H1 (cell line): ENCODE measurements at regions not wholly inside any gene's neighbourhood (a gene's known extent, or its start where the extent isn't known, plus 50 kb on each side); places are given as distances from the start of the nearest gene placed in this dataset.

Experiments used
- CBX8 ChIP-seq: fragments of 300-800, 300-1000 bp; sonication (generic); IDR thresholded peaks from 2 replicates; pipeline ENCODE4 v1.7.1; 2016; ENCODE audit warnings: low read depth, low read length, borderline replicate concordance
- NRF1 ChIP-seq: IDR thresholded peaks from 2 replicates; pipeline ENCODE4 v1.6.1; 2011; ENCODE audit warnings: mild to moderate bottlenecking, low read depth, low read length, improper control_type of control experiment
- PHF8 ChIP-seq: fragments of 200-600 bp; sonication (generic); conservative IDR thresholded peaks from 2 replicates; pipeline ENCODE4 v1.7.1; 2012; ENCODE audit warnings: low read depth, mild to moderate bottlenecking, inconsistent platforms, low read length, moderate library complexity
- RAD21 ChIP-seq, 2 experiments: IDR thresholded peaks in 1 of 2; conservative IDR thresholded peaks in 1 of 2; 2 replicates each; pipeline ENCODE4 v1.6.1; 2011; ENCODE audit warnings: low read depth in 2 of 2, low read length in 2 of 2, improper control_type of control experiment in 1 of 2, inconsistent platforms in 1 of 2, mild to moderate bottlenecking in 1 of 2, moderate library complexity in 1 of 2
- TF ChIP-seq, protein P1 (sequence below): fragments of 300-600 bp; sonication (generic); IDR thresholded peaks from 2 replicates; pipeline ENCODE4 v1.7.1; 2012; ENCODE audit warnings: low read length, moderate library complexity, mild to moderate bottlenecking, inconsistent platforms; ENCODE audit not compliant: insufficient replicate concordance

DNA sequence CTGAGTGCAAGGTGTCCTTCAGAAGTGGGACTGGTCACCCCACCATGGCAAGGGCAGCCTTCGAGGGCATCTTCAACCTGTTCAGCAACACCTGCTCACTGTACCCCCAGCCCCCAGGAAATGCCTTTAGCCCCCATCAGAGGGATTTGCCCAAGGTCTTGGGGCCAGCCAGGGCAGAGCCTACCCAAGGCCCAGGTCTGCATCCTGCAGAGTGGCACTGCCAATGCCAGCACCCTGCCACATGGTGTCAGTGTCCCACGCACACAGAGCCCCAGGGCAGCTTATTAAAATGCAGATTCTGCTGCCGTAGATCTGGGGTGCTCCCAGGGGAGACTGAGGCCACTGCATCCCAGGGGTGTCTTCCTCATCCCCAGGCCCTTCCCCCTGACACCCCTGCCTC is 106.2 kb upstream of the KCTD7 start (continued):
- TF ChIP-seq, protein P1, sequence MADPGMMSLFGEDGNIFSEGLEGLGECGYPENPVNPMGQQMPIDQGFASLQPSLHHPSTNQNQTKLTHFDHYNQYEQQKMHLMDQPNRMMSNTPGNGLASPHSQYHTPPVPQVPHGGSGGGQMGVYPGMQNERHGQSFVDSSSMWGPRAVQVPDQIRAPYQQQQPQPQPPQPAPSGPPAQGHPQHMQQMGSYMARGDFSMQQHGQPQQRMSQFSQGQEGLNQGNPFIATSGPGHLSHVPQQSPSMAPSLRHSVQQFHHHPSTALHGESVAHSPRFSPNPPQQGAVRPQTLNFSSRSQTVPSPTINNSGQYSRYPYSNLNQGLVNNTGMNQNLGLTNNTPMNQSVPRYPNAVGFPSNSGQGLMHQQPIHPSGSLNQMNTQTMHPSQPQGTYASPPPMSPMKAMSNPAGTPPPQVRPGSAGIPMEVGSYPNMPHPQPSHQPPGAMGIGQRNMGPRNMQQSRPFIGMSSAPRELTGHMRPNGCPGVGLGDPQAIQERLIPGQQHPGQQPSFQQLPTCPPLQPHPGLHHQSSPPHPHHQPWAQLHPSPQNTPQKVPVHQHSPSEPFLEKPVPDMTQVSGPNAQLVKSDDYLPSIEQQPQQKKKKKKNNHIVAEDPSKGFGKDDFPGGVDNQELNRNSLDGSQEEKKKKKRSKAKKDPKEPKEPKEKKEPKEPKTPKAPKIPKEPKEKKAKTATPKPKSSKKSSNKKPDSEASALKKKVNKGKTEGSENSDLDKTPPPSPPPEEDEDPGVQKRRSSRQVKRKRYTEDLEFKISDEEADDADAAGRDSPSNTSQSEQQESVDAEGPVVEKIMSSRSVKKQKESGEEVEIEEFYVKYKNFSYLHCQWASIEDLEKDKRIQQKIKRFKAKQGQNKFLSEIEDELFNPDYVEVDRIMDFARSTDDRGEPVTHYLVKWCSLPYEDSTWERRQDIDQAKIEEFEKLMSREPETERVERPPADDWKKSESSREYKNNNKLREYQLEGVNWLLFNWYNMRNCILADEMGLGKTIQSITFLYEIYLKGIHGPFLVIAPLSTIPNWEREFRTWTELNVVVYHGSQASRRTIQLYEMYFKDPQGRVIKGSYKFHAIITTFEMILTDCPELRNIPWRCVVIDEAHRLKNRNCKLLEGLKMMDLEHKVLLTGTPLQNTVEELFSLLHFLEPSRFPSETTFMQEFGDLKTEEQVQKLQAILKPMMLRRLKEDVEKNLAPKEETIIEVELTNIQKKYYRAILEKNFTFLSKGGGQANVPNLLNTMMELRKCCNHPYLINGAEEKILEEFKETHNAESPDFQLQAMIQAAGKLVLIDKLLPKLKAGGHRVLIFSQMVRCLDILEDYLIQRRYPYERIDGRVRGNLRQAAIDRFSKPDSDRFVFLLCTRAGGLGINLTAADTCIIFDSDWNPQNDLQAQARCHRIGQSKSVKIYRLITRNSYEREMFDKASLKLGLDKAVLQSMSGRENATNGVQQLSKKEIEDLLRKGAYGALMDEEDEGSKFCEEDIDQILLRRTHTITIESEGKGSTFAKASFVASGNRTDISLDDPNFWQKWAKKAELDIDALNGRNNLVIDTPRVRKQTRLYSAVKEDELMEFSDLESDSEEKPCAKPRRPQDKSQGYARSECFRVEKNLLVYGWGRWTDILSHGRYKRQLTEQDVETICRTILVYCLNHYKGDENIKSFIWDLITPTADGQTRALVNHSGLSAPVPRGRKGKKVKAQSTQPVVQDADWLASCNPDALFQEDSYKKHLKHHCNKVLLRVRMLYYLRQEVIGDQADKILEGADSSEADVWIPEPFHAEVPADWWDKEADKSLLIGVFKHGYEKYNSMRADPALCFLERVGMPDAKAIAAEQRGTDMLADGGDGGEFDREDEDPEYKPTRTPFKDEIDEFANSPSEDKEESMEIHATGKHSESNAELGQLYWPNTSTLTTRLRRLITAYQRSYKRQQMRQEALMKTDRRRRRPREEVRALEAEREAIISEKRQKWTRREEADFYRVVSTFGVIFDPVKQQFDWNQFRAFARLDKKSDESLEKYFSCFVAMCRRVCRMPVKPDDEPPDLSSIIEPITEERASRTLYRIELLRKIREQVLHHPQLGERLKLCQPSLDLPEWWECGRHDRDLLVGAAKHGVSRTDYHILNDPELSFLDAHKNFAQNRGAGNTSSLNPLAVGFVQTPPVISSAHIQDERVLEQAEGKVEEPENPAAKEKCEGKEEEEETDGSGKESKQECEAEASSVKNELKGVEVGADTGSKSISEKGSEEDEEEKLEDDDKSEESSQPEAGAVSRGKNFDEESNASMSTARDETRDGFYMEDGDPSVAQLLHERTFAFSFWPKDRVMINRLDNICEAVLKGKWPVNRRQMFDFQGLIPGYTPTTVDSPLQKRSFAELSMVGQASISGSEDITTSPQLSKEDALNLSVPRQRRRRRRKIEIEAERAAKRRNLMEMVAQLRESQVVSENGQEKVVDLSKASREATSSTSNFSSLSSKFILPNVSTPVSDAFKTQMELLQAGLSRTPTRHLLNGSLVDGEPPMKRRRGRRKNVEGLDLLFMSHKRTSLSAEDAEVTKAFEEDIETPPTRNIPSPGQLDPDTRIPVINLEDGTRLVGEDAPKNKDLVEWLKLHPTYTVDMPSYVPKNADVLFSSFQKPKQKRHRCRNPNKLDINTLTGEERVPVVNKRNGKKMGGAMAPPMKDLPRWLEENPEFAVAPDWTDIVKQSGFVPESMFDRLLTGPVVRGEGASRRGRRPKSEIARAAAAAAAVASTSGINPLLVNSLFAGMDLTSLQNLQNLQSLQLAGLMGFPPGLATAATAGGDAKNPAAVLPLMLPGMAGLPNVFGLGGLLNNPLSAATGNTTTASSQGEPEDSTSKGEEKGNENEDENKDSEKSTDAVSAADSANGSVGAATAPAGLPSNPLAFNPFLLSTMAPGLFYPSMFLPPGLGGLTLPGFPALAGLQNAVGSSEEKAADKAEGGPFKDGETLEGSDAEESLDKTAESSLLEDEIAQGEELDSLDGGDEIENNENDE = no peak
- TF ChIP-seq PHF8 (no peak), RAD21 (IDR thresholded peaks at IDR 0.05 in 1 of 2, conservative IDR thresholded peaks at IDR 0.05 in 1 of 2; ENCODE audit: low read depth in 2 of 2, low read length in 2 of 2) (peak; percentile 59 to 80), NRF1 (no peak), CBX8 (no peak)
- TF ChIP-seq, all 59 proteins: peak for 2
